Head of caudate nucleus (tissue), 42 donors: ENCODE measurements at regions not wholly inside any gene's neighbourhood (a gene's known extent, or its start where the extent isn't known, plus 50 kb on each side); places are given as distances from the start of the nearest gene placed in this dataset.

Source experiments
- DNase-seq, 42 donors: peaks; one replicate each; pipeline versions ENCODE4 v3.0.0 to v3.0.0-alpha.2; 2020 to 2021; ENCODE audit warnings: mixed read lengths in 7 of 42
- intact Hi-C: fragments of 100-400 bp; cut with DNase I; formaldehyde crosslinking; loops from one replicate; pipeline ENCODE4 v1.15.0; 2022

GRCh38 chr13:62931853-62932252 is 1516.2 kb upstream of the PCDH20 start:
- intact Hi-C loops, result no loop called here
- DNase-seq, result no peak

- intact Hi-C loops, result no loop called here
- DNase-seq, result no peak
These were observed 1508.7 kb upstream of the PCDH20 start for GRCh38 chr13:62924395-62924794.

GRCh38 chr13:62920159-62920558 is 1504.5 kb upstream of the PCDH20 start:
- intact Hi-C loops, result no loop called here
- DNase-seq, result no peak

- no peak for DNase-seq
- intact Hi-C loops, result no loop called here
These were observed 1503.8 kb upstream of the PCDH20 start for GRCh38 chr13:62919491-62919890.

- intact Hi-C loops, result no loop called here
These were observed 1495.0 kb upstream of the PCDH20 start for GRCh38 chr13:62910541-62911060.

GRCh38 chr13:62908321-62908720 is 1492.7 kb upstream of the PCDH20 start:
- intact Hi-C loops, result no loop called here
- no peak for DNase-seq

More at GRCh38 chr13:62910541-62911060, 1495.0 kb upstream of the PCDH20 start:
- no peak for DNase-seq

- no peak for DNase-seq
- intact Hi-C loops, result no loop called here
These were observed 1491.2 kb upstream of the PCDH20 start for GRCh38 chr13:62906896-62907295.

GRCh38 chr13:62906469-62906868 is 1490.8 kb upstream of the PCDH20 start:
- no peak for DNase-seq
- intact Hi-C loops, result no loop called here

- no peak for DNase-seq
- intact Hi-C loops, result no loop called here
These were observed 1471.4 kb upstream of the PCDH20 start for GRCh38 chr13:62887046-62887445.

GRCh38 chr13:62879071-62879470 is 1463.4 kb upstream of the PCDH20 start:
- intact Hi-C loops, result no loop called here
- DNase-seq, result no peak

GRCh38 chr13:62875118-62875640 is 1459.5 kb upstream of the PCDH20 start:
- intact Hi-C loops, result no loop called here
- DNase-seq, result no peak

GRCh38 chr13:62850331-62850730 is 1434.7 kb upstream of the PCDH20 start:
- DNase-seq, result no peak
- intact Hi-C loops, result no loop called here

GRCh38 chr13:62847520-62847919 is 1431.9 kb upstream of the PCDH20 start:
- intact Hi-C loops, result no loop called here

GRCh38 chr13:62846302-62846701 is 1430.7 kb upstream of the PCDH20 start:
- no peak for DNase-seq
- intact Hi-C loops, result no loop called here

More at GRCh38 chr13:62847520-62847919, 1431.9 kb upstream of the PCDH20 start:
- DNase-seq, result no peak

GRCh38 chr13:62839338-62839737 is 1423.7 kb upstream of the PCDH20 start:
- intact Hi-C loops, result no loop called here
- no peak for DNase-seq

- DNase-seq, result no peak
- intact Hi-C loops, result no loop called here
These were observed 1423.3 kb upstream of the PCDH20 start for GRCh38 chr13:62838929-62839328.

- DNase-seq, result no peak
- intact Hi-C loops, result no loop called here
These were observed 1422.2 kb upstream of the PCDH20 start for GRCh38 chr13:62837895-62838294.

GRCh38 chr13:62829486-62829885 is 1413.8 kb upstream of the PCDH20 start:
- intact Hi-C loops, result no loop called here
- DNase-seq, result no peak

GRCh38 chr13:62799931-62800436 is 1384.3 kb upstream of the PCDH20 start:
- intact Hi-C loops, result no loop called here
- DNase-seq, result peak in 2 of 42 donors; percentile 7 to 38

GRCh38 chr13:62799038-62799535 is 1383.4 kb upstream of the PCDH20 start:
- intact Hi-C loops, result no loop called here
- no peak for DNase-seq

GRCh38 chr13:62793850-62794249 is 1378.2 kb upstream of the PCDH20 start:
- no peak for DNase-seq
- intact Hi-C loops, result no loop called here
